Spleen (tissue), 11 donors: ENCODE measurements at regions not wholly inside any gene's neighbourhood (a gene's known extent, or its start where the extent isn't known, plus 50 kb on each side); places are given as distances from the start of the nearest gene placed in this dataset.
A peak's percentile ranks its signal among the peaks of the same experiment; 100 is the strongest.

Experiments
- DNase-seq: peaks from one replicate; pipeline ENCODE4 v3.0.0-alpha.2; 2020
- H3K27ac ChIP-seq, 8 donors: fragments of 200-600 bp; sonication (generic) in 7 of 8; 1 replicate in 4 of 8; 2 replicates in 4 of 8; pipeline versions ENCODE4 v1.5.0 to v1.8.0; 2016 to 2021; ENCODE audit warnings: inconsistent platforms in 4 of 8, mild to moderate bottlenecking in 4 of 8, moderate library complexity in 1 of 8
- H3K27me3 ChIP-seq, 7 donors: fragments of 200-600 bp; sonication (generic) in 6 of 7; replicated peaks in 1 of 7; 1 replicate in 4 of 7; 2 replicates in 3 of 7; pipeline versions ENCODE4 v1.5.0 to v1.8.0; 2016 to 2021; ENCODE audit warnings: inconsistent platforms in 3 of 7, mild to moderate bottlenecking in 1 of 7
- H3K36me3 ChIP-seq, 6 donors: fragments of 200-600 bp; sonication (generic) in 5 of 6; 1 replicate in 4 of 6; 2 replicates in 2 of 6; pipeline versions ENCODE4 v1.5.0 to v1.8.0; 2016 to 2021; ENCODE audit warnings: inconsistent platforms in 2 of 6
- H3K4me1 ChIP-seq, 6 donors: fragments of 200-600 bp; sonication (generic) in 5 of 6; 1 replicate in 3 of 6; 2 replicates in 3 of 6; pipeline versions ENCODE4 v1.5.0 to v1.8.0; 2016 to 2021; ENCODE audit warnings: inconsistent platforms in 3 of 6
- H3K4me3 ChIP-seq, 8 donors: fragments of 200-600 bp; sonication (generic) in 7 of 8; 1 replicate in 4 of 8; 2 replicates in 4 of 8; pipeline versions ENCODE4 v1.5.0 to v1.8.0; 2016 to 2021; ENCODE audit warnings: inconsistent platforms in 4 of 8, mild to moderate bottlenecking in 4 of 8, moderate library complexity in 2 of 8
- H3K9me3 ChIP-seq, 8 donors: fragments of 200-600 bp; sonication (generic) in 7 of 8; 1 replicate in 4 of 8; 2 replicates in 4 of 8; pipeline versions ENCODE4 v1.5.0 to v1.8.0; 2016 to 2021; ENCODE audit warnings: inconsistent platforms in 4 of 8
- POLR2A ChIP-seq, 3 donors: fragments of 450-650 bp; IDR thresholded peaks; one replicate each; pipeline ENCODE4 v1.5.1; 2017; ENCODE audit warnings: antibody characterized with exemption in 3 of 3, mild to moderate bottlenecking in 1 of 3
- POLR2AphosphoS5 ChIP-seq, 3 donors: sonication (generic); formaldehyde crosslinking; IDR thresholded peaks; one replicate each; pipeline ENCODE4 v1.5.1; 2017; ENCODE audit warnings: antibody characterized with exemption in 3 of 3
- WGBS, 5 donors: extraction: QIAGEN DNeasy Blood & Tissue Kit in 3 of 5; methylation state at CpG; one replicate each; pipeline versions ENCODE4 v1.1.5 to v1.1.7; 2013 to 2018; 5-methylcytosine and 5-hydroxymethylcytosine counted together
- intact Hi-C: fragments of 100-400 bp; cut with DNase I; formaldehyde crosslinking; loops from one replicate; pipeline ENCODE4 v1.15.0; 2023; ENCODE audit warnings: low total_unique reads
- TF ChIP-seq, protein P1 (sequence below), 11 experiments: fragments of 200-600 bp in 7 of 11; fragments of 450-650 bp in 4 of 11; sonication (generic) in 4 of 11; IDR thresholded peaks in 8 of 11; conservative IDR thresholded peaks in 3 of 11; 1 replicate in 7 of 11; 2 replicates in 4 of 11; pipeline versions ENCODE4 v1.4.0 to v1.8.0; 2016 to 2021; ENCODE audit warnings: antibody characterized with exemption in 11 of 11, inconsistent platforms in 4 of 11, mild to moderate bottlenecking in 1 of 11
- donor health status: healthy with polysubstance abuse.
- donor health status: DM: no; HTN: no; CAD: no; lungs with moderate emphysema.
- donor health status: DM: no; HTN: no; CAD: no.
- donor health status: Bipolar disorder and iron deficiency.
- donor health status: healthy.
- donor health status: DM: no; HTN: no; CAD: no.
- donor health status: DM: yes; HTN: yes; CAD: no.

DNA sequence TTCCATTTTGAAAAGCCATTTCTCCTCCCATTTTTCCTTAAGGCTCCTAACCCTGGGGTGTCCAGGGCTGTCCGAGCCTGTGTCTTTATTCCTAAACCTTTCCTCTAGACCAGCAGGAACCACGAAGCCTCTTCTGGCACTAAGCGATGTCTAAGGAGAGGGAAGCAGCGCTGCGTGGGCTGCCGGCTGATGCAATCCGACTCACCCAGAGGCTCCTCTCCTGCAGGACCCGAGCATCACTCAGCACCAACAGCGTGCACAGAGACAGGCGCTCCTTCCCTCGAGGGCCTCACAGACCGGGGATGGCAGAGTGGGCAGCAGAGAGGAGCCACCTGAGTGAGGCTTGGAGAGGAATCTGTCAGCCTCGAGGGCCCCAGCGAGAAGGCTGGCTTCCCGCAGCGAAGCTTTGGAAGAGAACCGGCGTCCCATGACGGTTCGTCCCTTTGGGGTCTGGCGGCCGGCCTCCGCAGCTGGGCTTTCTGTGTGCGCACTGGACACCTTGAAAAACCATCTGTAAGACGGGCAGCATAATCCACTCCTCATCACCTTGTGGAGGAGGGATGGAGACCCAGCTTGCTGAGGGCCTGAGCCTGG, 174.3 kb downstream of the FOXL1 start:
- intact Hi-C loops: loop anchor here (10.0 kb wide), 1 partner anchor 278 kb away; no protein-coding TSS in a partner anchor
- Histone ChIP-seq H3K4me1 (peaks cover 0 to 6% (median 0%) of the 10 kb centered on the region in 6 donors), H3K36me3 (no peaks in the 10 kb centered on the region), H3K27ac (no peak overlapping the region), H3K9me3 (no peaks in the 10 kb centered on the region), H3K27me3 (peaks cover 0 to 18% (median 0%) of the 10 kb centered on the region in 7 donors), H3K4me3 (no peak overlapping the region)
- 86 to 95% (median 89%) methylated on average over 25 of the region's 25 CpGs for WGBS, 5 donors
- TF ChIP-seq POLR2A (IDR thresholded peaks at IDR 0.05) (no peak), POLR2AphosphoS5 (IDR thresholded peaks at IDR 0.05) (no peak)
- TF ChIP-seq, protein P1, sequence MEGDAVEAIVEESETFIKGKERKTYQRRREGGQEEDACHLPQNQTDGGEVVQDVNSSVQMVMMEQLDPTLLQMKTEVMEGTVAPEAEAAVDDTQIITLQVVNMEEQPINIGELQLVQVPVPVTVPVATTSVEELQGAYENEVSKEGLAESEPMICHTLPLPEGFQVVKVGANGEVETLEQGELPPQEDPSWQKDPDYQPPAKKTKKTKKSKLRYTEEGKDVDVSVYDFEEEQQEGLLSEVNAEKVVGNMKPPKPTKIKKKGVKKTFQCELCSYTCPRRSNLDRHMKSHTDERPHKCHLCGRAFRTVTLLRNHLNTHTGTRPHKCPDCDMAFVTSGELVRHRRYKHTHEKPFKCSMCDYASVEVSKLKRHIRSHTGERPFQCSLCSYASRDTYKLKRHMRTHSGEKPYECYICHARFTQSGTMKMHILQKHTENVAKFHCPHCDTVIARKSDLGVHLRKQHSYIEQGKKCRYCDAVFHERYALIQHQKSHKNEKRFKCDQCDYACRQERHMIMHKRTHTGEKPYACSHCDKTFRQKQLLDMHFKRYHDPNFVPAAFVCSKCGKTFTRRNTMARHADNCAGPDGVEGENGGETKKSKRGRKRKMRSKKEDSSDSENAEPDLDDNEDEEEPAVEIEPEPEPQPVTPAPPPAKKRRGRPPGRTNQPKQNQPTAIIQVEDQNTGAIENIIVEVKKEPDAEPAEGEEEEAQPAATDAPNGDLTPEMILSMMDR (IDR thresholded peaks at IDR 0.05 in 8 of 11, conservative IDR thresholded peaks at IDR 0.05 in 3 of 11): no peak
- DNase-seq: peak; percentile 69

DNA sequence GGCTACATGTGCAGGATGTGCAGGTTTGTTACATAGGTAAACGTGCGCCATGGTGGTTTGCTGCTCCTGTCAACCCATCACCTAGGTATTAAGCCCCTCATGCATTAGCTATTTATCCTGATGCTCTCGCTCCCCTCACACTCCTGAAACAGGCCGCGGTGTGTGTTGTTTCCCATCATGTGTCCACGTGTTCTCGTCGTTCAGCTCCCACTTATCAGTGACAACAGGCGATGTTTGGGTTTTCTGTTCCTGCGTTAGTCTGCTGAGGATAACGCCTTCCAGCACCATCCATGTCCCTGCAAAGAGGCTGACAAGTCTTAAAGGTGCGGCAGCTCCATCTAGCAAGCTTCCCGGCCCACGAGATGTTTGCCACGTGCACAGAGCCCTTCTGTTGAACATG, 175.1 kb downstream of the FOXL1 start:
- Histone ChIP-seq H3K27me3 (peaks cover 0 to 25% (median 0%) of the 10 kb centered on the region in 7 donors), H3K4me3 (no peak overlapping the region), H3K4me1 (peaks cover 0 to 6% (median 0%) of the 10 kb centered on the region in 6 donors), H3K36me3 (no peaks in the 10 kb centered on the region), H3K27ac (no peak overlapping the region), H3K9me3 (no peaks in the 10 kb centered on the region)
- TF ChIP-seq, protein P1 (IDR thresholded peaks at IDR 0.05 in 8 of 11, conservative IDR thresholded peaks at IDR 0.05 in 3 of 11): no peak
- TF ChIP-seq POLR2A (IDR thresholded peaks at IDR 0.05) (no peak), POLR2AphosphoS5 (IDR thresholded peaks at IDR 0.05) (no peak)
- peak; percentile 53 for DNase-seq
- intact Hi-C loops: loop anchor here (10.0 kb wide), 1 partner anchor 279 kb away; no protein-coding TSS in a partner anchor
- WGBS, 5 donors: 78 to 89% (median 82%) methylated on average over 15 of the region's 15 CpGs

DNA sequence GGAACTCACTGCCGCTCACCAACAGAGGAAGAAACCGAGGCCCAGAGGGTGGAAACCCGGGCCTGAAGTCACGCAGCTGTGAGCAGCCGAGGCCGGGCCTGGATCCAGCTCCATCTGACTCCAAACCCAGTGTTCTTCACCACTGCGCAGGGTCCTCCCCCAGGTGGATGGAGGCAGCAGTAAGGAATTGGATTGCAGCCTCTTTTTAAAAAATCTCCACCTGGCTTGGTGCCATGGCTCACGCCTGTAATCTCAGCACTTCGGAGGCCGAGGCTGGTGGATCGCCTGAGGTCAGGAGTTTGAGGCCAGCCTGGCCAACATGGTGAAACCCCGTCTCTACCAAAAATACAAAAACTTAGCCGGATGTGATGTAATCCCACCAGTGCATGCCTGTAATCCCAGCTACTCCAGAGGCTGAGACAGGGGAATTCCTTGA, 177.2 kb downstream of the FOXL1 start:
- WGBS, 5 donors: 58 to 84% (median 77%) methylated on average over 13 of the region's 13 CpGs
- TF ChIP-seq POLR2AphosphoS5 (IDR thresholded peaks at IDR 0.05) (peak in 1 of 3 donors; percentile 53), POLR2A (IDR thresholded peaks at IDR 0.05) (no peak)
- TF ChIP-seq, protein P1 (IDR thresholded peaks at IDR 0.05 in 8 of 11, conservative IDR thresholded peaks at IDR 0.05 in 3 of 11): no peak

More for the DNA sequence above, 177.2 kb downstream of the FOXL1 start:
- Histone ChIP-seq H3K27me3 (peaks cover 0 to 41% (median 0%) of the 10 kb centered on the region in 7 donors), H3K36me3 (no peaks in the 10 kb centered on the region), H3K27ac (peak overlapping the region in 3 of 8 donors; percentile 11 to 48 (median 30)), H3K9me3 (no peaks in the 10 kb centered on the region), H3K4me1 (peaks cover 0 to 6% (median 0%) of the 10 kb centered on the region in 6 donors), H3K4me3 (no peak overlapping the region)
- intact Hi-C loops: loop anchor here (10.0 kb wide), 1 partner anchor 281 kb away; no protein-coding TSS in a partner anchor
- peak; percentile 84 for DNase-seq
